Superior temporal gyrus (tissue), 1 donor: ENCODE measurements at regions not wholly inside any gene's neighbourhood (a gene's known extent, or its start where the extent isn't known, plus 50 kb on each side); places are given as distances from the start of the nearest gene placed in this dataset.
"Not testable (repeated sequence)": the region's sequence is repeated elsewhere in the genome, so short reads cannot be mapped to it uniquely, and the experiment has no call there.

ENCODE experiments used
- DNase-seq: peaks from one replicate; pipeline ENCODE4 v3.0.0-alpha.2; 2016; ENCODE audit errors: extremely low spot score

DNA sequence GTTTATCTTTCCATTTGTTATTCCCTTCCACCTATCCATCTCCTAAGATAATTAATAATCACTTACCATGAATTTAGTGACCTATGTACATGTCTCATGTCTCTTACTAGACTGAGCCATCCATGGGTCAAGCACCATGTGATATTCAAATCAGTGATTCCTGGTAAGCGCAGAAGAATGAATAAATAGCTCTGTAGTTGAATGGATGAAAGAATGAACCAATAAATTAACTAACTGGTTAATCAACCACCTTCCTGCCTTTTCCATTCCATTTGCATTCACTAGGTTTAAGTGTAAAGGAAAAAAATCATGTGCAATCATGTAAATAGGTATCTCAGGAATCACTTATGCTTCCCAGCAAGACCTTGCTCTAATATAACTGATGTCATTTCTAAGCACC lies 779.5 kb downstream of the NTRK3 start:
- no peak for DNase-seq

DNA sequence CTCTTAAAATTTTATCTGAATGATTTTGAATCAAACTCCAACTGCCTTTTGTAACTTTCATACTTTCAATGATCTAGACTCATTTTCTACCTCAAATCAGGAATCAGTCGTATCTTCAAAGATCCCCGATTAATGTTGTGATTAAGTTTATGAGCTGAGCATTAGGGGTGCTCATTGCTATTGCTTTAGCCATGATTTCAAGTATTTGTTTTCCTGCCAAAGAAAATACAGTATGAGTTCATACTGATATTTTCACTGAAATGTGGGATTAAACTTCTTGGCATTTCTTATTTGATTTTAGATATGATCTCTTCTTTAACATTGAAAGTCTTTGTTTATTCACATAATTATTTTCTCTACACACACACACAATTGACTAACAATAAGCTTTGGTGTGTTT lies 785.6 kb downstream of the NTRK3 start:
- DNase-seq = no peak

DNA sequence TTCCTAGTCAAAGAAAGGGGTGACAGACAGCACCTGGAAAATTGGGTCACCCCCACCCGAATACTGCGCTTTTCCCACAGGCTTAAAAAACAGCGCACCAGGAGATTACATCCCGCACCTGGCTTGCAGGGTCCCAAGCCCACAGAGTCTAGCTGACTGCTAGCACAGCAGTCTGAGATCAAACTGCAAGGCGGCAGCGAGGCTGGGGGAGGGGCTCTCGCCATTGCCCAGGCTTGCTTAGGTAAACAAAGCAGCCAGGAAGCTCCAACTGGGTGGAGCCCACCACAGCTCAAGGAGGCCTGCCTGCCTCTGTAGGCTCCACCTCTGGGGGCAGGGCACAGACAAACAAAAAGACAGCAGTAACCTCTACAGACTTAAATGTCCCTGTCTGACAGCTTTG lies 792.6 kb downstream of the NTRK3 start:
- not testable (repeated sequence) for DNase-seq

DNA sequence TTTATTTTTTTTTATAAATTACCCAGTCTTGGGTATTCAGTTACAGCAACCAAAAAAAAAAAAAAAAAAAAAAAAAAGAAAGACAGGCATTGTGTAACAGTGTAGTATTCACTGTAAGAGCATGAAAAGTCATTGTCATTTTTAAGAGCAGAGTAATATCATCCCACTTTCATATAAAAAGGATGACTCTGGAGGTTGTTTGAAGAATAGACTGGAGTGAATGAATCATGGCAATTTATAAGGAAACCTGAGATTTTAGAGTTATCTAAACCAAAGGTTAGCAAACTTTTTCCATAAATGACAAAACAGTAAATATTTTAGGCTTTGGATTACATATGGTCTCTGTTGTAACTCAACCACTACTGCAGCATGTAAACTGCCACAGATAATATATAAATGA lies 794.9 kb downstream of the NTRK3 start:
- DNase-seq = no peak

DNA sequence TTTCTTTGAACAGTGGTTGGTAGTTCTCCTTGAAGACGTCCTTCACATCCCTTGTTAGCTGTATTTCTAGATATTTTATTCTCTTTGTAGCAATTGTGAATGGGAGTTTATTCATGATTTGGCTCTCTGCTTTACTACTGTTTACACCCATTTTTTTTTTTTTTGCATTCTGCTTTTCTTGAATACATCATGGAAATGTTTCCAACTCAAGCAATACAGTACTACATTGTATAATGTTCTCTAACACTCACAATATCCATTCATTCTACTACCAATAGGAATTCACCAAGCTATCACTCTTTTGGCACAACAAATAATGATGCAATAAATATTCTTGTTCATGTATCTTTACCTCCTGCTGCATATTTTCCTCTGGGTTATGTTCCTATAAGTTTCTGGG lies 801.7 kb downstream of the NTRK3 start:
- peak; percentile 38 for DNase-seq

DNA sequence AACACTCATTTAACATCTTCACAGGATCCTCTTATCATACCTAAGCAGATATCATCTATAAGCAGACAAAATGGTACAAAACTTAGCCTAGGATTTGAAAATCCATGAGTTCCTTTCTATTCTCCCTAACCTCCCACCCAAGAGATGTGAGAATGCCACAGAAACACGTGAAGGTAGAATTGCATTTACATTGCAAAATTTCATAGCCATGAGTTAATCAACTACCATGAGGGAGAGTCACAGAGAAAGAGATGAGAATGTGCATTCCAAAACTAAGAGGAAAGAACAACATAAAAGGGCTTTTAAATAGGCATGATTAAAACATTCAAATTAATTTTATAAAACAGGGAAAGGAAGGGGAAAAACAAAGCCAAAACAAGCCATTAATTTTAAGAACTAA lies 806.2 kb downstream of the NTRK3 start:
- DNase-seq = no peak

DNA sequence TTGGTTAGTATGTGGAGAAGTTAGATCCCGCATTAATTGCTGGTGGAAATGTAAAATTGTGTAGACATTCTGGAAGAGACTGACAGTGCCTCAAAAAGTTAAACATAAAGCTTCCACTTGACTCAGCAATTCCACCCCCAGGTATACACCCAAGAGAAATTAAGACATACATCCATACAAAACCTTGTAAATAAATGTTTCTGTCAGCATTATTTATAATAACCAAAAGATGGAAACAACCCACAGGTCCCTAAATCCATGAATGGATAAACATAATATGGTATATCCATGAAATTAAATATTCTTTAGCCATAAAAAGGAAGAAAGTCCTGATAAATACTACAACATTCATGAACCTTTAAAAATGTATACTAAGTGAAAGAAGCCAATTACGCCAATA lies 817.4 kb downstream of the NTRK3 start:
- DNase-seq = no peak

DNA sequence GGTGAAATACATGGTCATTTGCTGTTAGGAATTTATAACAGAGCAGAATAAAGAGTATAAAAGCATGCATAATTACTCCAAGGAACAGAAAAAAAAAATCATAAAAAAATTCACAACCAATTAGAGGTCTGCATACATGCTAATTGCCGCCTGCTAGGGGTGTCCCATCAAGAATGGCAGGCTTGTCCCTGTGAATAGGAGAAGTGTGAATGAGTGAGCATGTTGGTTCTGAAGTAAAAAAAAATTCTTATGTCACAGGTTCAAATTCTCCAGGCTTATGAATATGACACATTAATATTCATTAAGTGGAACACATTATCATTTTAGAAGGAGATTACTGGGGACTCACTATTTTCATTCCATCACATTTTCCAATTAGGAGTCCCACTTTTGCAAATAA lies 822.7 kb downstream of the NTRK3 start:
- DNase-seq = no peak

DNA sequence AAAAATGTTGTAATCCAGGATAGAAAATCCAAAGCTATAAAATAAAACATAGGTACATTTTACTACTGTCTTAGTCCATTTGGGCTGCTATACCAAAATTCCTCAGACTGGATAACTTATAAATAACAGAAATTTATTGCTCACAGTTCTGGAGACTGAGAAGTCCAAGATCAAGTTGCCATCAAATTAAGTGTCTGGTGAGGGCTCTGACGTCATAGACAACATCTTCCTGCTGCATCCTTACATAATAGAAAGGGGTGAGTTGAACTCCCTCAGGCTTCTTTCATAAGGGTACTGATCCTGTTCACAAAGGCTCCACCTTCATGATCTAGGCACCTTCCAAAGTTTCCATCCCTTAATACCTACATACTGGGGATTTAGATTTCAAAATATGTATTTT lies 826.8 kb downstream of the NTRK3 start:
- DNase-seq = no peak

DNA sequence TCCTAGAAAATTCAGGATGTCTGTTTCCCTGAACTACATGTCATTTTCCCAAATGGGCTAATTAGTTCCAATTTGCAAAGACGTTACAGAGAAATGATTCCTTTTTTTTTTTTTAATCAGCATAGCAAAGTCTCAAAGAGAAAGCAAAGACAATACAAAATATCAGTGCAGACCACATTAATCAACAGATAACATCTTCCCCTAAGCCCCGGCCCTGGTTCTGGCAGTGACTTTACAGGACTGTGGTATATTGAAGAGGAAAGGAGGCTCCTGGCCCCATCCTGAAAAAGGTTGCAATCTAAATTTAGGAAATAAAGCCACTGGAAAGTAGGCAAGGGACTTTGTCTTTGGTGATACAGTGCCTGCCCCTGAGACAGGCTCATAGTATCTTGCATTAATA lies 836.5 kb downstream of the NTRK3 start:
- DNase-seq = no peak

DNA sequence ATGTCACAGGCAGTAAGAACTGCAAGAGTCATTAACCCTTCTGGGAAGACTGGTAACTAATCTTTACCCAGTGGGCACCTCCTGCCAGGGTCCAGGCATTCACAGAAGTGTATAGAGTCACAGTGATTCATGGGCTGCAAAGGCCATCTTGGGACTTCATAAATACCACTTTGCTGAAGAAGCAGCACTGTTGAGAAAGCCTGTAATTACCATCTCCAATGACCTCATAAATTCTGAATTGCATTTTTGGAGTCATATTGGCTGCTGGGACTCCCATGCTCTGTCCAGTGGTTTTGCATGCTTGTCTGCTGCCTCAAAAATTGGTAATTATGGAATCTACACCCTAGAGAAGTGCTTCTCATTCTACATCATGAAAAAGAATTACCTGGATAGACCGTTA lies 837.2 kb downstream of the NTRK3 start:
- DNase-seq = no peak

DNA sequence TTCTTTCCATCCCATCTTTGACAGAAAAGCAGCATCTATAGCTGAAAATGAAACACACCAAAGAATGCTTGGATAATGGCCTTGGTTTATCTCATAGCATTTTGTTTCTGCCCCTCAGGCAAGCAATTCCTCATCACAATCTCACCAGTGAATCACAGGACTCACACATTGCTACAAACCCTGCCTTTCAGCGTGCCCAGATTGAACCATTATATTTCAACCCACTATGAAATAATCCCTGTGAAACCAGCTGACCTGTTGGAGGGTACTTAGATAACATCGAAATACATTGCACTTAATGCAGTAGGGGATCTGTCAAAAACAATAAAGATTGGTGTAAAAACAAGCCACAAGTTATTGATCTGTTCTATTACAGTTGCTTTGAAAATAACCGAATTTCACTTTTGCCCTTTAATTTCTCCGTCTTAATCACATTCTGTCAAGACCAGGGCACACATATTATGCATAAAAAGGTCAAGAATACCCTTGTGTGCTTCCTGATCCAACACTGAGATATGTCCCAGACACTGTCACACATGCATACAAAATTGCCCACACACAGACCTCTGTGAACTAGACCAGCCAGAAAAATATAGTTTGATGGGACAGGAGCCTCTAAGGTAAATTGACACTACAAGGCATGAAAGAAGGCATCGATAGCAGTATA lies 839.8 kb downstream of the NTRK3 start:
- no peak for DNase-seq

DNA sequence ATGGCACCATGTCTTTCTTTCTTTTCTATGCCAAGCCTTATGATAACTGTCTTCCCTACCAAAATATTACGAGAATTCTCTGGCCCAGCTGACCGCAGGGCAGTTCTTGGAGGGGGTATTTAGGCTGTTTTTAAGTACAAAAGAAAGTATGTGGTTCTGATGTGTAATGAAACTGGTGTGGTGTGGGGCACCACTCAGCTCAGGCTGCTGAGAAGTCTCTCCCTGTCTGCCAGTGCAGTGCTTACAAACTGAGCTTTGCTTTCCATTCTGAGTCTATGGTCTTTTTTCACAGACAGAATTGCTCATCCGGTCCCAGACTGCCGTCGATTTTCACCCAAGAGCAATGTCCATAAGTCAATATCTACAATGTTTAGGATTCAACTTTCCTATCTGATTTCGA lies 847.6 kb downstream of the NTRK3 start:
- DNase-seq = no peak

DNA sequence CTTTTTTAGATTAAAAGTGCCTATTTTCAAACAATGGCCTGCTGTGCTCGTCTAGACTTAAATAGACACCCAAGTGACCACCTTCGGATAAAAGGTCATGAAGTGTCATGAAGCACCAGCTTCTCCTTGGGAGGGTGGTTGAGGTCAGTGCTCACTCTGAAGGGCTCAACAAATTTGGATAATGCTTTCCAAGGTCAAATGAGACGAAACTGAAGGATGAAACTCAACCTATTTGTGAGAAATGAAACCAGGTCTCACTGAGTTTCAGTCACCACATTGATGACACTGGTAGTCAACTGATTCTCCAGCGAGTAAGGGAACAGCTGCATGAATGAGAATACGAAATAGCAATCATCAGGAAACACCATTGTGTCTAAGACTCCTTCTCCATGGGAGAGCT lies 852.6 kb downstream of the NTRK3 start:
- DNase-seq = no peak

DNA sequence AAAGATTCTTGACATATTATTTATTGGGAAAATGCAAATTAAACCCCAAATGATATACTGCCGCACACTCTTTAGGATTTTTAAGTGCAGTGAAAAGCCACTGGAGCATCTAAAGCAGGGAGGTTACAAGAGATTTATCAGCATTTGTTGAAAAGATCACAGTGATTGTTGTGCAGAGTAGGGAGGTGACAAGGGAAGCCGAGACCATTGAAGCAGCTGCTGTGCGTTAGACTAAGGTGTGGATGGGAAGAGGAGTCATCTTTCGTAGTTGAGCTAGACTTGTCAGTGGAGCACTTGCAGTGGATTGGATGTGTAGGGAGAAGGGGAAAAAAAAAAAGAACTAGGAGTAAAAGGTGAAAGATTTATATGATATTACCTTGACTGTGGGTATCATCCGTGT lies 854.6 kb downstream of the NTRK3 start:
- no peak for DNase-seq

DNA sequence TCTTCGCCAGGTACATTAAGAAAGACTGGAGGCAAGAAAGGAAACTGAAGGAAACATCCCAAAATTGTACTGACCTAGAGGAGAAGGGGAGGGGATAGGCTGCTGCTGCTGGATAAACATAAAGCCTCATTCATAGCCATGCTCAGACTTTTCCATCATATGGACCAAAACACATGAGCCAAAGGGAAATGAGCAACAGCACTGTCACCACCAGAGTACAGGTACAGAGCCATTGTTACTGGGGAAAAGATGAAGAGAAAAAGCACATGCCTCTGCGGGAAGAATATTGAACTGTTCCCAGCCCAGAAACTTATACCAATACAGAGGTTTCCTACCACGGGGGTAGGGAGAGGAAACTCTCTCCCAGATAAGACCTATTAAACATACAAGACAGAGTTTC lies 861.9 kb downstream of the NTRK3 start:
- no peak for DNase-seq

DNA sequence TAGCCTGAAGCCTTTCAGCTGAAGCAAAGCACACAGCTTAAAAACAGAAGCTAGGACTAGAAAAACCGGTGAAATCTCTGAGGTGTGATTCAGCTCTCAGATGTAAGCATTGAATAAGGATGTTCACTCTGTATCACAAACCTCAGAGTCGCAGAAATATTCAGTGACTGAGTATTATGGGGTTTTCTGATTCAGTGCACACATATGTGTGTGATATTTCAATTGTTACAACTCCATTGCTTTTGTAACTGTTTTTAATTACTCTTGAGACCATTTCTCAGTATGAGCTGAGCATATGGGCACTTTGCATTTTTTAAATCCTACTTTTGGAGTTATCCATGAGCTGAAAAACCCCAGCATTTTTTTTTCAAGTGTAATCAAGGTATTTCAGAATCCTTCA lies 868.8 kb downstream of the NTRK3 start:
- no peak for DNase-seq

DNA sequence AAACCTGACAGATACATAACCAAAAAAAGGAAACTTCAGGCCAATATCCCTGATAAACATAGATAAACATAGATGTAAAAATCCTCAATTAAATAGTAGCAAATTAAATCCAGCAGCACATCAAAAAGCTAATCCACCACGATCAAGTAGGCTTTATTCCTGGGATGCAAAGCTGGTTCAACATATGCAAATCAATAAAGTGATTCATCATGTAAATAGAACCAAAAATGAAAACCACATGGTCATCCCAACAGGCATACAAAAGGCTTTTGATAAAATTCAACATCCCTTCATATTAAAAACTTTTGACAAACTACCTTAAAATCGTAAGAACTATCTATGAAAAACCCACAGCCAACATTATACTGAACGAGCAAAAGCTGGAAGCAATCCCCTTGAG lies 882.2 kb downstream of the NTRK3 start:
- DNase-seq = no peak

DNA sequence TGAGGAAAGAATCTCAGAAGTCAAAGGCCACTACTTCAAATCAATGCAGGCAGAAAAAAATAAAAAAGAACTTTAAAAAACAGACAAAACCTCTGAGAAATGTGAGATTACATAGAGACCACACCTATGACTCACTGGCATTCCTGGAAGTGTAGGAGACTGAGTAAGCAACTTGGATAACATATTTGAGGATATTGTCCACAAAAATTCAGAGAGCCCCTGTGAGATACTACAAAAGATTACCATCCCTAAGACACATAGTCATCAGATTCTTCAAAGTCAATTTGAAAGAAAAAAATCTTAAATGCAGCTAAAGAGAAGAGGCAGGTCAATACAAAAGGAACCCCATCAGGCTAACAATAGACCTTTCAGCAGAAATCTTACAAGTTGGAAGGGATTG lies 887.3 kb downstream of the NTRK3 start:
- DNase-seq = no peak

DNA sequence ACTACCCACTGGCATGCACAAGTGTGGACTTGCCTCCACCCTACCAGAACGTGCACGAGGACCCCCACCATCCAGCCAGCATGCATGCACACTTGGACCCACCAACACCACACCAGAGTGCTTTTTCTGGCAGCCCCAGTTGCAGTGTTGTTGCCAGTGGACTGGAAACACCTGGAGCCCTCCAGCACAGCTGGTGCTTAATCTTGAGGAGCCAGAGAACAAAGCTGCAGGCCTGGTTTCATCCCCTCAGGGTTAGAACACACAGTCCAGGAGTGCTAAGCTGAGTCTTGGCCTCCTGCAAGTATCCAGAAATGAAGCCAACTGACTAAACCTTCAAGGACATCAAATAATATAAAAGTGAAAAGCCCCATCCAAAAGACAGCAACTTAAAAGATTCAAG lies 888.0 kb downstream of the NTRK3 start:
- DNase-seq = no peak

DNA sequence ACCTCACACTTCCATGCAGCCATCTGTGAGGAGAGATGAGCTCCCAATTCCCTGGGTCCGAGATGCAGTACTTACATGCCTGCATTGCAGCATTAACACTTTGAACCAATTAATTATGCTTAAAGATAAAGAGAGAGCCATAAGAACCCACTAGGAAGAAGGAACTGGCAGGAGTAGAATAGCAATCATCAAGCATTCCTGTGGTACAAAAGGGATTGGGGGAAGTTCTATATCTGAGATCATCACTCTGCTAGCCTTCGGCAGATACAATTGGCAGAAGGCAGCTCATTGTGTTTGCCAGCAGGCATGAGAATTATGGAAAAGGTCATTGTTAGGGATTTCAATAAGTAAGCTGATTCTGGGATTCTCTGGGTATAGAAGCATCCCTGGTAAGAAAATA lies 891.4 kb downstream of the NTRK3 start:
- no peak for DNase-seq

DNA sequence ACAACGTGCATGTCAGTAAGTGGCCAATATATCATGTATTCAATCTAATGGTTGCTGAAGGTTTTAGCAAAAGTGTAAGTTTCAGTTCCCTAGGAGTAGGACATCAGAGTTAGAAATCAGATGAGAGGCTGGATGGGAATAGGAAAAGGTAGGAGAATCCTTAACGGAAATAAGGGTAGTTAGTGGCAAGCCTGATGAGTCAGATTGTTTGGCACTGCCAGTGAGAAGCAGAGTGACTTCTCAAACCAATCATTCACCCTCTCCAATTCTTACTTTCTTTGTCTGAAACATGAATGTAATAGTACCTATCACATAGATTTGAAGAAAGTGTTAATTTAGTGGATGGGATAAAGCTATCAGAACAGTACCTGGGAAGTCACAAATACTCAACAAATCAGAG lies 894.0 kb downstream of the NTRK3 start:
- no peak for DNase-seq

DNA sequence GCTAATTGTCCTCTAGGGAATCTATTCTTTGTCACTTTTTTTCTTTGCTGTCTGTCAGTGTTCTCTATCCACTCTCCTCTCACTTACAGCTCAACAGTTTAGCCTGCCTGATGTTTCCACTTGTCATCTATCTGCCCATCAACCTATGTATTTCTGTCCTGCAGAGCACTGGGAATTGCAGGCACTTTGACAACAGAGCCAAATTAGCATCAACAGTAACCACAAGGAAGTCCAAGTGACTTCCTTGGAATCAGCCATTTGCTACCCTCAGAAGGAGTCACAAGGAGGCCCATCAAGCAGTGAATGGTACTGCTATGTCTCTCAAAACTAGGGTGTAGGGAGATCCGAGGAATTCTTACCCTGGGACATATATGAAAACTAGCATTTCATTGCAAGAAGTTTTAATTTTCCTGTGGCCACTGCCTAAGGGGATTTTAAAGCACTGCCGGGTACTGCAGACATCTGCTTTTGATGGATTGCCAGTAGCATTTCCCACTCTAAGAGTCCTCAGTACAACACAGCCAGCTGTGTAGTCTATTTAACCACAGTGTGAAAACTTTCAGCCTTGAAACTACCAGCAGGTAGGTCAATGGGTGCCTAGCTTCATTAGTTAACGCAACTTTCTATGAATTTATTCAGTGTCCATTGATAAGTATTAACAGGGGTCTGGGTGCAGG lies 898.8 kb downstream of the NTRK3 start:
- DNase-seq = no peak

DNA sequence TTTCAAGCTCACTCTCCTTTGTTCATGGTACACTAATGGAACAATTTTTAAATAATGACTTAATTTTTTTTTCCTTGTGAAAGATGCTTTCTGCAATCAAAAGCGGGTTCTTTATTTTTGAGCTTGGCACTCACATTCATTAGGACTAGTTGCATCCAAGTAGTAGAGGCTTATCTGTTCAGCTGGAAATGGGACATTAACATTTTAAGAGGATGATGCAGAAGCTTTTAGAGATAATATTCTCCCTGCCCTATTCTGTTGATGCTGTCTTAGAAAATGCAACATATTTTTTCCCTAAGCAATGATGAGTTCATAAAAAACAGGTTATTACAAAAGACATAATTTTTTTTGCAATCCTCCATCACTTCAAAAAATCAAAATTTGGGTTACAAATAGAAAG lies 900.6 kb downstream of the NTRK3 start:
- no peak for DNase-seq
